ENCODE measurements at regions not wholly inside any gene's neighbourhood (a gene's known extent, or its start where the extent isn't known, plus 50 kb on each side); places are given as distances from the start of the nearest gene placed in this dataset.

- Histone ChIP-seq H3K9me3 (no peaks in the 10 kb centered on the region), H3K36me3 (no peaks in the 10 kb centered on the region), H3K27ac (no peak overlapping the region), H3K27me3 (peaks cover 0 to 4% (median 0%) of the 10 kb centered on the region in 3 donors), H3K4me1 (peaks cover 0 to 5% (median 2%) of the 10 kb centered on the region in 4 donors), H3K4me3 (no peak overlapping the region)
- intact Hi-C loops (cut with DNase I; ENCODE audit: low total_unique reads): no loop called here
- no peak for DNase-seq
- WGBS, 5 donors: 66 to 89% (median 84%) methylated on average over 2 of the region's 2 CpGs
- no peak for TF ChIP-seq POLR2AphosphoS5 (IDR thresholded peaks at IDR 0.05)
- no peak for TF ChIP-seq POLR2A (IDR thresholded peaks at IDR 0.05)
- no peak for TF ChIP-seq CTCF (IDR thresholded peaks at IDR 0.05)
Observed at GRCh38 chr2:176471949-176472348, 202.7 kb downstream of the MTX2 start.

GRCh38 chr2:176473177-176473576 lies 203.9 kb downstream of the MTX2 start:
- Histone ChIP-seq H3K27me3 (no peaks in the 10 kb centered on the region), H3K9me3 (no peaks in the 10 kb centered on the region), H3K4me1 (peaks cover 0 to 5% (median 2%) of the 10 kb centered on the region in 4 donors), H3K4me3 (peak overlapping the region; percentile 2 to 9 (median 4)), H3K36me3 (no peaks in the 10 kb centered on the region), H3K27ac (no peak overlapping the region)
- DNase-seq: peak in 1 of 2 donors; percentile 68
- TF ChIP-seq CTCF (IDR thresholded peaks at IDR 0.05): no peak
- 57 to 75% (median 66%) methylated on average over 4 of the region's 4 CpGs for WGBS, 5 donors
- intact Hi-C loops (cut with DNase I; ENCODE audit: low total_unique reads): no loop called here

DNA sequence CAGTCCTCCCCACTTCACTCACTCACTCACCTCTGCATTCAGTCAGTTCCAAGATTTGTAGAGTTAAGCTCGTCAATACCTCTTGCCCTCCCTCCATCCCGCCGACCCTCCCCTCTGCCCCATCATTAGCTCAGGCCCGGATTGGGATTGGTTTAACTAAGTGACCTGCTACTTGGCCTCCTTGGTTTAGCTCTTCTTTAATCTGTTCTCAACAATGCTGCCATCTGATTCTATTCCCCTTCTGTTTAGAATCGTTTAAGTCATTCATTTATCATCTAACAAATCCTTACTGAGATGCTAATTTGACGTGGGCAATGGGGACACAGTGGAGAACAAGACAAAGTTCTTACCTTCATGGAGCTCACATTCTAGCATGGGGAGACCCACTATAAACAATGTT lies 204.6 kb downstream of the MTX2 start:
- no peak overlapping the region for H3K4me3 ChIP-seq
- WGBS, 5 donors: 81 to 88% (median 82%) methylated on average over 6 of the region's 6 CpGs
- DNase-seq: no peak
- H3K4me1 ChIP-seq: peaks cover 0 to 5% (median 2%) of the 10 kb centered on the region in 4 donors
- intact Hi-C loops (cut with DNase I; ENCODE audit: low total_unique reads): no loop called here
- no peaks in the 10 kb centered on the region for H3K27me3 ChIP-seq
- H3K27ac ChIP-seq: no peak overlapping the region
- no peak for TF ChIP-seq POLR2A (IDR thresholded peaks at IDR 0.05)
- TF ChIP-seq POLR2AphosphoS5 (IDR thresholded peaks at IDR 0.05): no peak
- TF ChIP-seq CTCF (IDR thresholded peaks at IDR 0.05): no peak
- no peak for TF ChIP-seq EP300 (IDR thresholded peaks at IDR 0.05)
- no peaks in the 10 kb centered on the region for H3K9me3 ChIP-seq
- H3K36me3 ChIP-seq: no peaks in the 10 kb centered on the region

DNA sequence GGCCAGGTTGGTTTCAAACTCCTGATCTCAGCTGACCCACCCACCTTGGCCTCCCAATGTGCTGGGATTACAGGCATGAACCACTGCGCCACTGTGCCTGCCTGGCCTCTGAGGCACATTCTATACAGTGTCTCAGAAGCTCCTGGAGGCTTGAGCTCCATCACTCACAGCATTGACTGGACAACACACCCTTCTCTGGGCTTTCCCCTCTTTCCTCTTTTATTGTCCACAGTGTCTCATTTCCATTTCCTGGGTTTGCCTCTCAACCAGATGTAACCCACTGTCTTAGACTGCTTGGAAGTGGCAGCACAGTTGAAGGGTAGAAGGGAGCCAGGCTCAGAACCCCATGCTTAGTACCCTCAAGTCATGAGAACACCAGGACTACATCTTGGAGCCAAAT lies 208.1 kb downstream of the MTX2 start:
- TF ChIP-seq EP300 (IDR thresholded peaks at IDR 0.05) (no peak), POLR2A (IDR thresholded peaks at IDR 0.05) (no peak)
- Histone ChIP-seq H3K36me3 (no peaks in the 10 kb centered on the region), H3K4me1 (peaks cover 0 to 5% (median 2%) of the 10 kb centered on the region in 4 donors), H3K9me3 (no peaks in the 10 kb centered on the region), H3K4me3 (no peak overlapping the region), H3K27me3 (no peaks in the 10 kb centered on the region), H3K27ac (no peak overlapping the region)
- WGBS, 5 donors: 67 to 100% (median 92%) methylated on average over 1 of the region's 1 CpG
- DNase-seq: no peak
- intact Hi-C loops (cut with DNase I; ENCODE audit: low total_unique reads): no loop called here

DNA sequence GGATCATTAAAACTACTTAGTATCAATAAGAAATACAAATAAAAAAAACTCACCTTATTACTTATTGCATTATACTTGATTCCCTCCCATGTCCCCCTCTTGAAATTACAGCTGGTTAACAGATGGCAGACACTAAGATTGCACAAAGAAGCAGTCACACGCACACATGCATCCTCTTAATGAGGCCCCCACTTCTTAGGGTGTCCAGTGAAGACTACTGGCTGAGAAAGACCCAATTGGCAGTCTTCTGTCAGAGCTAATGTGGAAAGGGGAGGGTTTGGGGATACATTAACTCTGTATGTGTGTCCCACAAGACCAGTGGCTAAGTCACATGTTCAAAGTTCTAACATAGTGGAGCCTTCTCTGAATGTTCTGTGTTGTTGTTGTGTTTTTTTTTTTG lies 210.7 kb downstream of the MTX2 start:
- 60 to 96% (median 83%) methylated on average over 1 of the region's 1 CpG for WGBS, 5 donors
- intact Hi-C loops (cut with DNase I; ENCODE audit: low total_unique reads): no loop called here
- no peak for TF ChIP-seq POLR2A (IDR thresholded peaks at IDR 0.05)
- no peak for TF ChIP-seq POLR2AphosphoS5 (IDR thresholded peaks at IDR 0.05)
- TF ChIP-seq EP300 (IDR thresholded peaks at IDR 0.05): no peak
- no peak for TF ChIP-seq CTCF (IDR thresholded peaks at IDR 0.05)
- Histone ChIP-seq H3K4me3 (no peak overlapping the region), H3K9me3 (no peaks in the 10 kb centered on the region), H3K4me1 (no peaks in the 10 kb centered on the region), H3K27me3 (peaks cover 0 to 9% (median 0%) of the 10 kb centered on the region in 3 donors), H3K27ac (no peak overlapping the region), H3K36me3 (no peaks in the 10 kb centered on the region)
- no peak for DNase-seq

Measured in stomach (tissue), 8 donors.